ENCODE measurements at regions not wholly inside any gene's neighbourhood (a gene's known extent, or its start where the extent isn't known, plus 50 kb on each side); places are given as distances from the start of the nearest gene placed in this dataset.
"Not testable (repeated sequence)": the region's sequence is repeated elsewhere in the genome, so short reads cannot be mapped to it uniquely, and the experiment has no call there.

DNA sequence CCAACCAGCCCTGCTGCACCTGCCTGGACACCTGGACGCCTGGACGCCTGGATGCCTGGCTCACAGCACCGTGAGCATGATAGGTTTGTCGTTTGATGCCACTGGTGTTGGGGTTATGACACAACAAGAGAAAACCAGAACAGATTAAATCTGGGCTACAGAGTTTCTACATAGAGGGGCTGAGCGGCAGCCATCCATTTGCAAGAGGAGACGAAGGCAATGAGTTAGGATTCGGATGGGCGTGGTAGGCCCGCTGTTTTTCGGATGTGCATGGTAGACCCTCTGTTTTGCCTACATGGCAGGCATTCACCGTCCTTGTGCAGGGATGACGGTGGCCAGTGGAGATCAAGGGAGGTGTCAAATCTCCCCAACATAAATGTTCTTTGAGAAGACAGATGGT, 121.5 kb upstream of the RNF32 start:
- Histone ChIP-seq H2AFZ (ENCODE audit: low read depth, low read length) (no peak overlapping the region), H3K27me3 (ENCODE audit: insufficient read depth, low read depth, low read length) (no peaks in the 10 kb centered on the region), H3K79me2 (replicated peaks; ENCODE audit: insufficient read depth, low read length) (no peaks in the 10 kb centered on the region), H4K20me1 (ENCODE audit: insufficient read depth) (no peaks in the 10 kb centered on the region), H3K9me2 (ENCODE audit: insufficient read depth, low read length) (no peaks in the 10 kb centered on the region), H3K4me2 (ENCODE audit: low read length) (no peak overlapping the region), H3K36me3 (ENCODE audit: insufficient read depth, low read length) (no peaks in the 10 kb centered on the region), H3K27ac (ENCODE audit: low read length) (no peak overlapping the region), H3K9me3 (ENCODE audit: low read length) (no peaks in the 10 kb centered on the region), H3K4me3 (ENCODE audit: low read length) (no peak overlapping the region), H3F3A (ENCODE audit: insufficient read depth, low read length, poor library complexity, severe bottlenecking) (no peaks in the 10 kb centered on the region), H3K9ac (ENCODE audit: low read length) (no peak overlapping the region)
- TF ChIP-seq EP300 (conservative IDR thresholded peaks at IDR 0.05; ENCODE audit: poor library complexity, severe bottlenecking), result no peak
- TF ChIP-seq, protein P1, sequence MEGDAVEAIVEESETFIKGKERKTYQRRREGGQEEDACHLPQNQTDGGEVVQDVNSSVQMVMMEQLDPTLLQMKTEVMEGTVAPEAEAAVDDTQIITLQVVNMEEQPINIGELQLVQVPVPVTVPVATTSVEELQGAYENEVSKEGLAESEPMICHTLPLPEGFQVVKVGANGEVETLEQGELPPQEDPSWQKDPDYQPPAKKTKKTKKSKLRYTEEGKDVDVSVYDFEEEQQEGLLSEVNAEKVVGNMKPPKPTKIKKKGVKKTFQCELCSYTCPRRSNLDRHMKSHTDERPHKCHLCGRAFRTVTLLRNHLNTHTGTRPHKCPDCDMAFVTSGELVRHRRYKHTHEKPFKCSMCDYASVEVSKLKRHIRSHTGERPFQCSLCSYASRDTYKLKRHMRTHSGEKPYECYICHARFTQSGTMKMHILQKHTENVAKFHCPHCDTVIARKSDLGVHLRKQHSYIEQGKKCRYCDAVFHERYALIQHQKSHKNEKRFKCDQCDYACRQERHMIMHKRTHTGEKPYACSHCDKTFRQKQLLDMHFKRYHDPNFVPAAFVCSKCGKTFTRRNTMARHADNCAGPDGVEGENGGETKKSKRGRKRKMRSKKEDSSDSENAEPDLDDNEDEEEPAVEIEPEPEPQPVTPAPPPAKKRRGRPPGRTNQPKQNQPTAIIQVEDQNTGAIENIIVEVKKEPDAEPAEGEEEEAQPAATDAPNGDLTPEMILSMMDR (IDR thresholded peaks at IDR 0.05; ENCODE audit: poor library complexity, severe bottlenecking), result no peak
- TF ChIP-seq TAF1 (IDR thresholded peaks at IDR 0.05; ENCODE audit: low read depth), result no peak
- TF ChIP-seq EZH2 (IDR thresholded peaks at IDR 0.05; ENCODE audit: borderline replicate concordance, insufficient read depth, low read length, poor library complexity, severe bottlenecking), result no peak
- TF ChIP-seq MXI1 (conservative IDR thresholded peaks at IDR 0.05; ENCODE audit: poor library complexity, severe bottlenecking), result no peak
- no peak for TF ChIP-seq POLR2AphosphoS5 (IDR thresholded peaks at IDR 0.05)
- TF ChIP-seq RAD21 (conservative IDR thresholded peaks at IDR 0.05), result no peak
- no peak for TF ChIP-seq SMC3 (conservative IDR thresholded peaks at IDR 0.05; ENCODE audit: poor library complexity)
- TF ChIP-seq, protein P2, sequence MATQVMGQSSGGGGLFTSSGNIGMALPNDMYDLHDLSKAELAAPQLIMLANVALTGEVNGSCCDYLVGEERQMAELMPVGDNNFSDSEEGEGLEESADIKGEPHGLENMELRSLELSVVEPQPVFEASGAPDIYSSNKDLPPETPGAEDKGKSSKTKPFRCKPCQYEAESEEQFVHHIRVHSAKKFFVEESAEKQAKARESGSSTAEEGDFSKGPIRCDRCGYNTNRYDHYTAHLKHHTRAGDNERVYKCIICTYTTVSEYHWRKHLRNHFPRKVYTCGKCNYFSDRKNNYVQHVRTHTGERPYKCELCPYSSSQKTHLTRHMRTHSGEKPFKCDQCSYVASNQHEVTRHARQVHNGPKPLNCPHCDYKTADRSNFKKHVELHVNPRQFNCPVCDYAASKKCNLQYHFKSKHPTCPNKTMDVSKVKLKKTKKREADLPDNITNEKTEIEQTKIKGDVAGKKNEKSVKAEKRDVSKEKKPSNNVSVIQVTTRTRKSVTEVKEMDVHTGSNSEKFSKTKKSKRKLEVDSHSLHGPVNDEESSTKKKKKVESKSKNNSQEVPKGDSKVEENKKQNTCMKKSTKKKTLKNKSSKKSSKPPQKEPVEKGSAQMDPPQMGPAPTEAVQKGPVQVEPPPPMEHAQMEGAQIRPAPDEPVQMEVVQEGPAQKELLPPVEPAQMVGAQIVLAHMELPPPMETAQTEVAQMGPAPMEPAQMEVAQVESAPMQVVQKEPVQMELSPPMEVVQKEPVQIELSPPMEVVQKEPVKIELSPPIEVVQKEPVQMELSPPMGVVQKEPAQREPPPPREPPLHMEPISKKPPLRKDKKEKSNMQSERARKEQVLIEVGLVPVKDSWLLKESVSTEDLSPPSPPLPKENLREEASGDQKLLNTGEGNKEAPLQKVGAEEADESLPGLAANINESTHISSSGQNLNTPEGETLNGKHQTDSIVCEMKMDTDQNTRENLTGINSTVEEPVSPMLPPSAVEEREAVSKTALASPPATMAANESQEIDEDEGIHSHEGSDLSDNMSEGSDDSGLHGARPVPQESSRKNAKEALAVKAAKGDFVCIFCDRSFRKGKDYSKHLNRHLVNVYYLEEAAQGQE (IDR thresholded peaks at IDR 0.05; ENCODE audit: borderline replicate concordance), result no peak

DNA sequence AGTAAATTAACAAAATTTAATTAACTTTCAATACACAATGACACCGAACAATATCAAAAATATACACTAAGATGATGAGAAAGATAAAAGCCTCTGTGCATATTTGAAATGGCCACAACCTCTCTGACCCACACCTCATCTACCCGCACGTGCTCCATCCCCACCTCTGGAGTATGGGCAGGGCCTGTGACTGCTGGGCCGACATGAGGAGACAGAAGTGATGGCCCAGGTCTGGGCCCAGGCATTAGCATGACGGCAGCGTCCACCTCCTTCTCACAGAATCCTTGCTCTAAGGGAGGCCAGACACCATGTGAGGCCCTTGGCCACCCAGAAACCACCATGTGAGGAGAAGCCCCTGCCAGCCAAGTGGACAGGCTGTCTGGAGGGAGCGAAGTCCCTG, 122.1 kb upstream of the RNF32 start:
- Histone ChIP-seq H3K9ac (ENCODE audit: low read length) (no peak overlapping the region), H2AFZ (ENCODE audit: low read depth, low read length) (no peak overlapping the region), H3K9me2 (ENCODE audit: insufficient read depth, low read length) (no peaks in the 10 kb centered on the region), H3K4me2 (ENCODE audit: low read length) (no peak overlapping the region), H3K27ac (ENCODE audit: low read length) (no peak overlapping the region), H3F3A (ENCODE audit: insufficient read depth, low read length, poor library complexity, severe bottlenecking) (no peaks in the 10 kb centered on the region), H3K79me2 (replicated peaks; ENCODE audit: insufficient read depth, low read length) (no peaks in the 10 kb centered on the region), H4K20me1 (ENCODE audit: insufficient read depth) (no peaks in the 10 kb centered on the region), H3K27me3 (ENCODE audit: insufficient read depth, low read depth, low read length) (no peaks in the 10 kb centered on the region), H3K36me3 (ENCODE audit: insufficient read depth, low read length) (no peaks in the 10 kb centered on the region), H3K9me3 (ENCODE audit: low read length) (no peaks in the 10 kb centered on the region), H3K4me3 (ENCODE audit: low read length) (no peak overlapping the region)
- TF ChIP-seq TAF1 (IDR thresholded peaks at IDR 0.05; ENCODE audit: low read depth) (no peak), EZH2 (IDR thresholded peaks at IDR 0.05; ENCODE audit: borderline replicate concordance, insufficient read depth, low read length, poor library complexity, severe bottlenecking) (no peak), MXI1 (conservative IDR thresholded peaks at IDR 0.05; ENCODE audit: poor library complexity, severe bottlenecking) (no peak), SMC3 (conservative IDR thresholded peaks at IDR 0.05; ENCODE audit: poor library complexity) (no peak), RAD21 (conservative IDR thresholded peaks at IDR 0.05) (no peak), EP300 (conservative IDR thresholded peaks at IDR 0.05; ENCODE audit: poor library complexity, severe bottlenecking) (no peak), POLR2AphosphoS5 (IDR thresholded peaks at IDR 0.05) (no peak)
- TF ChIP-seq, protein P1 (IDR thresholded peaks at IDR 0.05; ENCODE audit: poor library complexity, severe bottlenecking), result no peak
- TF ChIP-seq, protein P2 (IDR thresholded peaks at IDR 0.05; ENCODE audit: borderline replicate concordance), result no peak

DNA sequence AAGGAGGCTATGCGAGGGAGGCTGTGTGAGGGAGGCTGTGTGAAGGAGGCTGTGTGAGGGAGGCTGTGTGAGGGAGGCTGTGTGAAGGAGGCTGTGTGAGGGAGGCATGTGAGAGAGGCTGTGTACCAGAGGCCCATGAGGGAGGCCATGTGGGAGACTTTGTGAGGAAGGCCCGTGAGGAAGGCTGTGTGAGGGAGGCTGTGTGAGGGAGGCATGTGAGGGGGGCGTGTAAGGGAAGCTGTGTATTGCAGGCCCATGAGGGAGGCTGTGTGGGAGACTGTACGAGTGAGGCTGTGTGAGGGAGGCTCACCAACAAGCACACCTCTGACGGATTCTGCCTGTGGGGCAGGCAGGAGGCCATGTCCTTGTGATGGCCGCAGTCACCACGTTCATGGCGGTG, 122.7 kb upstream of the RNF32 start:
- H3K36me3 ChIP-seq (ENCODE audit: insufficient read depth, low read length); H3K4me2 ChIP-seq (ENCODE audit: low read length); H3K4me3 ChIP-seq (ENCODE audit: low read length); H2AFZ ChIP-seq (ENCODE audit: low read depth, low read length); H3K79me2 ChIP-seq (replicated peaks; ENCODE audit: insufficient read depth, low read length); H3K9ac ChIP-seq (ENCODE audit: low read length); H3K9me3 ChIP-seq (ENCODE audit: low read length); H4K20me1 ChIP-seq (ENCODE audit: insufficient read depth); H3K27me3 ChIP-seq (ENCODE audit: insufficient read depth, low read depth, low read length); H3F3A ChIP-seq (ENCODE audit: insufficient read depth, low read length, poor library complexity, severe bottlenecking); H3K9me2 ChIP-seq (ENCODE audit: insufficient read depth, low read length); H3K27ac ChIP-seq (ENCODE audit: low read length): not testable (repeated sequence)

All from neural cell (in vitro differentiated cells).